A549 (cell line): ENCODE measurements at regions not wholly inside any gene's neighbourhood (a gene's known extent, or its start where the extent isn't known, plus 50 kb on each side); places are given as distances from the start of the nearest gene placed in this dataset.

Experiments used
- ATAC-seq, 2 experiments: fragments of 200-7000 bp in 1 of 2; fragments of >200 bp in 1 of 2; cut with Nextera tagmentation in 1 of 2; cut with Tn5 transposase in 1 of 2; 3 replicates each; pipeline versions ENCODE4 v1.8.0 to v1.9.1; 2018 to 2020; ENCODE audit warnings: mild to moderate bottlenecking in 1 of 2, moderate library complexity in 1 of 2
- CTCF ChIA-PET: fragments of 300-600 bp; sonication (Branson Sonifier 250); formaldehyde crosslinking; extraction: SDS; loops from one replicate; lab custom pipeline; 2021; ENCODE audit warnings: antibody characterized with exemption, inconsistent platforms; lab: Yijun Ruan, JAX
- POLR2A ChIA-PET: fragments of 350-600 bp; formaldehyde crosslinking; extraction: SDS; loops from one replicate; lab custom pipeline; 2021; ENCODE audit warnings: antibody characterized with exemption, inconsistent platforms; lab: Yijun Ruan, JAX
- DNase-seq, 2 experiments: peaks; one replicate each; pipeline versions ENCODE4 v3.0.0 to v3.0.0-alpha.2; 2011 to 2016; ENCODE audit warnings: low read depth in 1 of 2, low spot score in 1 of 2
- FAIRE-seq: peaks from 2 replicates; lab custom pipeline; 2011; peaks lifted over from hg19 to GRCh38; lab: Jason Lieb, UNC
- H3K27ac ChIP-seq, 2 experiments: fragments of >200 bp; sonication (Bioruptor Twin); formaldehyde crosslinking; 3 replicates each; pipeline ENCODE4 v1.5.1; 2016 to 2017
- H3K4me1 ChIP-seq: fragments of >200 bp; sonication (Bioruptor Twin); formaldehyde crosslinking; 3 replicates; pipeline ENCODE4 v1.6.1; 2016
- H3K4me2 ChIP-seq: fragments of >200 bp; sonication (Bioruptor Twin); formaldehyde crosslinking; 3 replicates; pipeline ENCODE4 v1.6.1; 2016
- H3K4me3 ChIP-seq: fragments of >200 bp; sonication (Bioruptor Twin); formaldehyde crosslinking; 3 replicates; pipeline ENCODE4 v1.5.1; 2016
- H3K9me3 ChIP-seq: fragments of >200 bp; sonication (Bioruptor Twin); formaldehyde crosslinking; 3 replicates; pipeline ENCODE4 v1.6.1; 2016
- BHLHE40 ChIP-seq: IDR thresholded peaks from 2 replicates; pipeline ENCODE4 v1.6.1; 2012; ENCODE audit warnings: low read depth, low read length, inconsistent platforms
- CEBPB ChIP-seq, 2 experiments: fragments of >200 bp in 1 of 2; sonication (Bioruptor Twin) in 1 of 2; formaldehyde crosslinking in 1 of 2; IDR thresholded peaks; 2 replicates each; pipeline ENCODE4 v1.6.1; 2012 to 2016
- CHD2 ChIP-seq: fragments of 150-350 bp; IDR thresholded peaks from 2 replicates; pipeline ENCODE4 v1.6.1; 2014; ENCODE audit warnings: low read length; ENCODE audit not compliant: partially characterized antibody
- CHD4 ChIP-seq: fragments of 200-600 bp; sonication (generic); IDR thresholded peaks from 2 replicates; pipeline ENCODE4 v1.6.1; 2016; ENCODE audit warnings: antibody characterized with exemption, mild to moderate bottlenecking, borderline replicate concordance
- ESRRA ChIP-seq: fragments of 150-350 bp; IDR thresholded peaks from 2 replicates; pipeline ENCODE4 v1.6.1; 2014; ENCODE audit warnings: mild to moderate bottlenecking, low read length, borderline replicate concordance
- FOSL2 ChIP-seq, 2 experiments: fragments of 450-650 bp in 1 of 2; fragments of >200 bp in 1 of 2; sonication (Bioruptor Twin) in 1 of 2; formaldehyde crosslinking; IDR thresholded peaks; 2 replicates each; pipeline versions ENCODE4 v1.5.0 to v1.6.1; 2016 to 2020; ENCODE audit warnings: mild to moderate bottlenecking in 1 of 2, moderate library complexity in 1 of 2
- FOXS1 ChIP-seq: fragments of 250-450 bp; sonication (Bioruptor Pico); IDR thresholded peaks from 2 replicates; pipeline ENCODE4 v1.5.0; 2020; ENCODE audit warnings: mild to moderate bottlenecking, moderate library complexity
- HOXA7 ChIP-seq: fragments of 250-450 bp; sonication (Bioruptor Pico); IDR thresholded peaks from 2 replicates; pipeline ENCODE4 v1.5.0; 2020; ENCODE audit warnings: mild to moderate bottlenecking, moderate library complexity
- HOXB13 ChIP-seq: fragments of 250-450 bp; sonication (Bioruptor Pico); IDR thresholded peaks from 2 replicates; pipeline ENCODE4 v1.5.0; 2020; ENCODE audit warnings: low read depth, mild to moderate bottlenecking, moderate library complexity
- HOXB5 ChIP-seq: fragments of 250-450 bp; sonication (Bioruptor Pico); IDR thresholded peaks from 2 replicates; pipeline ENCODE4 v1.5.0; 2020; ENCODE audit warnings: mild to moderate bottlenecking, moderate library complexity
- JUN ChIP-seq, 2 experiments: fragments of >200 bp; sonication (Bioruptor Twin); formaldehyde crosslinking; IDR thresholded peaks; 2 replicates in 1 of 2; 3 replicates in 1 of 2; pipeline ENCODE4 v1.6.1; 2016 to 2017
- KDM5A ChIP-seq: fragments of 200-600 bp; sonication (generic); IDR thresholded peaks from 2 replicates; pipeline ENCODE4 v1.6.1; 2016; ENCODE audit warnings: antibody characterized with exemption, mild to moderate bottlenecking
- NR3C1 ChIP-seq: fragments of >200 bp; sonication (Bioruptor Twin); formaldehyde crosslinking; IDR thresholded peaks from 3 replicates; pipeline ENCODE4 v1.6.1; 2017
- POLR2A ChIP-seq: IDR thresholded peaks from 2 replicates; pipeline ENCODE4 v1.6.1; 2012; ENCODE audit warnings: mild to moderate bottlenecking, low read length
- POLR2AphosphoS2 ChIP-seq: conservative IDR thresholded peaks from 2 replicates; pipeline ENCODE4 v1.6.1; 2012; ENCODE audit warnings: low read length, improper control_type of control experiment, inconsistent platforms
- RARB ChIP-seq: fragments of 250-450 bp; sonication (Bioruptor Pico); IDR thresholded peaks from 2 replicates; pipeline ENCODE4 v1.8.0; 2021; ENCODE audit warnings: mild to moderate bottlenecking, moderate library complexity
- RFX5 ChIP-seq: fragments of 450-650 bp; IDR thresholded peaks from 2 replicates; pipeline ENCODE4 v1.7.1; 2014; ENCODE audit warnings: antibody characterized with exemption, mild to moderate bottlenecking, moderate library complexity
- RNF2 ChIP-seq: fragments of 200-600 bp; sonication (generic); IDR thresholded peaks from 2 replicates; pipeline ENCODE4 v1.6.1; 2016; ENCODE audit warnings: low read depth, mild to moderate bottlenecking, antibody characterized with exemption, moderate library complexity, borderline replicate concordance
- SMC3 ChIP-seq: fragments of >200 bp; sonication (Bioruptor Twin); formaldehyde crosslinking; IDR thresholded peaks from 3 replicates; pipeline ENCODE4 v1.6.1; 2018; ENCODE audit warnings: inconsistent platforms
- TP53 ChIP-seq: fragments of 250-450 bp; sonication (Bioruptor Pico); IDR thresholded peaks from 2 replicates; pipeline ENCODE4 v1.5.0; 2021; ENCODE audit warnings: mild to moderate bottlenecking, moderate library complexity
- ZC3H11A ChIP-seq: fragments of 450-650 bp; IDR thresholded peaks from 2 replicates; pipeline ENCODE4 v1.6.1; 2014; ENCODE audit warnings: antibody characterized with exemption, mild to moderate bottlenecking
- ZFP36 ChIP-seq: fragments of 450-650 bp; IDR thresholded peaks from 2 replicates; pipeline ENCODE4 v1.6.1; 2014; ENCODE audit warnings: borderline replicate concordance; ENCODE audit not compliant: partially characterized antibody
- WGBS: methylation state at CpG from one replicate; pipeline ENCODE4 v1.1.6; 2017; ENCODE audit errors: missing lambda C conversion rate; 5-methylcytosine and 5-hydroxymethylcytosine counted together
- TF ChIP-seq, protein P1 (sequence below): IDR thresholded peaks from 2 replicates; pipeline ENCODE4 v1.6.1; 2012
- TF ChIP-seq, protein P2 (sequence below): fragments of >200 bp; sonication (Bioruptor Twin); formaldehyde crosslinking; IDR thresholded peaks from 3 replicates; pipeline ENCODE4 v1.5.1; 2016
- TF ChIP-seq, protein P3 (sequence below): IDR thresholded peaks from 2 replicates; pipeline ENCODE4 v1.6.1; 2012
- TF ChIP-seq, protein P4 (sequence below): IDR thresholded peaks from 2 replicates; pipeline ENCODE4 v1.6.1; 2012; ENCODE audit warnings: low read depth, borderline replicate concordance
- TF ChIP-seq, protein P5 (sequence below): fragments of 250-450 bp; sonication (Bioruptor Pico); IDR thresholded peaks from 2 replicates; pipeline ENCODE4 v1.5.0; 2020; ENCODE audit warnings: low read depth, mild to moderate bottlenecking, moderate library complexity
- TF ChIP-seq, protein P6 (sequence below): fragments of 150-350 bp; IDR thresholded peaks from 2 replicates; pipeline ENCODE4 v1.6.1; 2014; ENCODE audit warnings: low read depth, mild to moderate bottlenecking, low read length

DNA sequence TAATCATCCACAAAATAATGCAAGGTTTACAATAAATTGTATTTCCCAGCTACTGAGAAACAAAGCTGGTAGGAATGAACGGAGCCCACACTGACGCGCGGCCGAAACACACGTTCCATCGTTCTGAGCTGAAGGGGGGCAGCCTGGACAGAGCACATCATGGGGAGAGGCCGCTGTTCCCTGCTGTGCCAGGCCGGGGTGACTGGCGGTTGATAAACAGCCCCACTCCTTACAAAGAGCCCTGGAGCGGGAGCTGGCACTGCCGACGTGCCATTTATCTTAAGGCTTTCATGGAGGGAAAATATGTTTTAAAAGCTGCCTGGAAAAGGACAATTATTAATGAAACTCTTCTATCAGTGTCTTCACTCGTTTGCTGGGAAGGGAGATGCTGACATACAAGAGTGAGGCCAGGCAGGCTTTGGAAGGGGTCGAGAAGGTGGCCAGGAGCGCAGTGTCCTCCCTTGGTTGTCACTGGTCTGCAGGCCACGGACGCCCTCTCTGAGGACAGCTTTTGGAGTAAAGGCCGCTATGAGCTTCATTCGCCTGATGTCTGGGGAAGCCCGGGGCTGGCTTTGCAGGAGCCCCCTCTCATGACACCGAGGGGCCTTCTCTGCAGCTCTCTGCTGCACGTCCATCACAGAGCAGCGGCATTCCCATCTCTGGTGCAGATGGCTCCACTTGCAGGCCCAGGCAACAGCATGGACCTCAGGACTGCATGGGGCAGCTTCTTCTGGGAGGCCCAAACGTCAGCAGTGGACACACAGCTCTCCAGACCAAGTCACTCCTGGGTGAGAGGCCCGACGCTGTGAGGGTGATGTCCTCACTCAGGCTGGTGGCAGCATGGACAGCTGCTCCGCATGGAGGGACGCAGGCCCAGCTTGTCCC, 355.3 kb upstream of the SFSWAP start:
- H3K4me3 ChIP-seq: no peak overlapping the region
- WGBS: 81% methylated on average over 23 of the region's 29 CpGs
- no peaks in the 10 kb centered on the region for H3K4me1 ChIP-seq
- ATAC-seq: no peak
- peaks cover 6% of the 10 kb centered on the region; the same call in 1 of the 3 replicates for H3K9me3 ChIP-seq
- POLR2A ChIA-PET: no interaction called here
- no peak for DNase-seq
- no peak for FAIRE-seq
- TF ChIP-seq SMC3: no peak
- no peak for TF ChIP-seq CHD2
- TF ChIP-seq ZC3H11A: no peak
- TF ChIP-seq FOXS1 (CRISPR knock-in tag): no peak
- no peak for TF ChIP-seq HOXB5 (CRISPR knock-in tag)
- no peak for TF ChIP-seq POLR2A
- TF ChIP-seq TP53: no peak
- no peak for TF ChIP-seq POLR2AphosphoS2
- TF ChIP-seq HOXA7 (CRISPR knock-in tag): no peak
- TF ChIP-seq JUN (IDR thresholded peaks at IDR 0.05): no peak
- TF ChIP-seq CHD4: no peak
- no peak for TF ChIP-seq RFX5
- TF ChIP-seq BHLHE40: no peak
- TF ChIP-seq ZFP36: no peak
- no peak for TF ChIP-seq RARB
- TF ChIP-seq, all 56 proteins: peak for 0
- H3K4me2 ChIP-seq: no peak overlapping the region
- CTCF ChIA-PET: interaction anchor here (1.4 to 1.9 kb wide), 2 partner anchors 9 to 11 kb away, joined by 3 to 5 read pairs; no protein-coding TSS in a partner anchor
- no peak overlapping the region for H3K27ac ChIP-seq

DNA sequence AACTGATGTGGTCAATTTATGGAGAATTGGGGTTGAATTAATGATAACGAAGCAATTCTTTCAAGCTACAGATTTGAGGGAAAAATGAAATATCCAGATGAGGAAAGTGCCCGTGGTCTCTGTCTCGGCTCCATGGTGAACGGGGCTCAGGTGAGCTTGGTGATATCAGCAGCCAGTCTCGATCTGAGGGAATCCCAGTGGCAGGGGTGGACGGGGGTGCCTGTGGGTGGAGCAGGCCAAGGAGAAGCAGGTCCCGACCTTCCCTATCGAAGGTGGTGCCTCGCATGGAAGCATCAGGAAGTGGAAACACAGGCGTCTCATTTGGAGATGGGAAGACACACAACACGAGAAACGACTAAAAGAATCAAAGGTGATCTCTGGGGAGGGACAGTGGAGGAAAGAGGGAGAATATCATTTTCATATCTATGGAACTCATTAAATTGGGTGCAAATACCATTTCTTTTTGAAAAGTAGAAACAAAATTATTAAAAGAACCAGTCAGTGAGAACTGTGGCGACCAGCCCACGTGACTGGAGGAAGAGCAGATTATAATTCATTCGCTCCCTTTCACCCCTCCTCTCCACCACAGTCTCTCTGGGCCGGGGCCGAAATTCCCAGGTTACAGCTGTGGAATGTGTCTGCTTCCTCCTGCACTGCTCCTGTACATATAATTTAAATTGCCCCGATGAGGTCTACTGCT, 354.3 kb upstream of the SFSWAP start:
- ChIA-PET POLR2A (no interaction called here), CTCF (interaction anchor here (1.9 kb wide), 1 partner anchor 10 kb away, joined by 5 read pairs; no protein-coding TSS in a partner anchor)
- Histone ChIP-seq H3K27ac (no peak overlapping the region), H3K4me2 (no peak overlapping the region), H3K9me3 (peaks cover 6% of the 10 kb centered on the region; the same call in 1 of the 3 replicates), H3K4me3 (no peak overlapping the region), H3K4me1 (no peaks in the 10 kb centered on the region)
- FAIRE-seq (no peak), ATAC-seq (no peak), DNase-seq (no peak)
- WGBS: 68% methylated on average over 18 of the region's 18 CpGs
- TF ChIP-seq ESRRA (no peak), HOXB13 (CRISPR knock-in tag) (no peak), ZC3H11A (no peak), CHD2 (no peak), FOXS1 (CRISPR knock-in tag) (no peak), FOSL2 (IDR thresholded peaks at IDR 0.05) (no peak), FOSL2 (CRISPR knock-in tag; IDR thresholded peaks at IDR 0.05) (no peak), CEBPB (IDR thresholded peaks at IDR 0.05) (no peak), RARB (no peak), NR3C1 (no peak), KDM5A (no peak), RNF2 (no peak)
- TF ChIP-seq, protein P1, sequence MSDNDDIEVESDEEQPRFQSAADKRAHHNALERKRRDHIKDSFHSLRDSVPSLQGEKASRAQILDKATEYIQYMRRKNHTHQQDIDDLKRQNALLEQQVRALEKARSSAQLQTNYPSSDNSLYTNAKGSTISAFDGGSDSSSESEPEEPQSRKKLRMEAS: no peak
- TF ChIP-seq, protein P2, sequence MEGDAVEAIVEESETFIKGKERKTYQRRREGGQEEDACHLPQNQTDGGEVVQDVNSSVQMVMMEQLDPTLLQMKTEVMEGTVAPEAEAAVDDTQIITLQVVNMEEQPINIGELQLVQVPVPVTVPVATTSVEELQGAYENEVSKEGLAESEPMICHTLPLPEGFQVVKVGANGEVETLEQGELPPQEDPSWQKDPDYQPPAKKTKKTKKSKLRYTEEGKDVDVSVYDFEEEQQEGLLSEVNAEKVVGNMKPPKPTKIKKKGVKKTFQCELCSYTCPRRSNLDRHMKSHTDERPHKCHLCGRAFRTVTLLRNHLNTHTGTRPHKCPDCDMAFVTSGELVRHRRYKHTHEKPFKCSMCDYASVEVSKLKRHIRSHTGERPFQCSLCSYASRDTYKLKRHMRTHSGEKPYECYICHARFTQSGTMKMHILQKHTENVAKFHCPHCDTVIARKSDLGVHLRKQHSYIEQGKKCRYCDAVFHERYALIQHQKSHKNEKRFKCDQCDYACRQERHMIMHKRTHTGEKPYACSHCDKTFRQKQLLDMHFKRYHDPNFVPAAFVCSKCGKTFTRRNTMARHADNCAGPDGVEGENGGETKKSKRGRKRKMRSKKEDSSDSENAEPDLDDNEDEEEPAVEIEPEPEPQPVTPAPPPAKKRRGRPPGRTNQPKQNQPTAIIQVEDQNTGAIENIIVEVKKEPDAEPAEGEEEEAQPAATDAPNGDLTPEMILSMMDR: no peak
- TF ChIP-seq, protein P3, sequence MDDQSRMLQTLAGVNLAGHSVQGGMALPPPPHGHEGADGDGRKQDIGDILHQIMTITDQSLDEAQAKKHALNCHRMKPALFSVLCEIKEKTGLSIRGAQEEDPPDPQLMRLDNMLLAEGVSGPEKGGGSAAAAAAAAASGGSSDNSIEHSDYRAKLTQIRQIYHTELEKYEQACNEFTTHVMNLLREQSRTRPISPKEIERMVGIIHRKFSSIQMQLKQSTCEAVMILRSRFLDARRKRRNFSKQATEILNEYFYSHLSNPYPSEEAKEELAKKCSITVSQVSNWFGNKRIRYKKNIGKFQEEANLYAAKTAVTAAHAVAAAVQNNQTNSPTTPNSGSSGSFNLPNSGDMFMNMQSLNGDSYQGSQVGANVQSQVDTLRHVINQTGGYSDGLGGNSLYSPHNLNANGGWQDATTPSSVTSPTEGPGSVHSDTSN: no peak
- TF ChIP-seq, protein P4, sequence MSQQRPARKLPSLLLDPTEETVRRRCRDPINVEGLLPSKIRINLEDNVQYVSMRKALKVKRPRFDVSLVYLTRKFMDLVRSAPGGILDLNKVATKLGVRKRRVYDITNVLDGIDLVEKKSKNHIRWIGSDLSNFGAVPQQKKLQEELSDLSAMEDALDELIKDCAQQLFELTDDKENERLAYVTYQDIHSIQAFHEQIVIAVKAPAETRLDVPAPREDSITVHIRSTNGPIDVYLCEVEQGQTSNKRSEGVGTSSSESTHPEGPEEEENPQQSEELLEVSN: no peak
- TF ChIP-seq, protein P5, sequence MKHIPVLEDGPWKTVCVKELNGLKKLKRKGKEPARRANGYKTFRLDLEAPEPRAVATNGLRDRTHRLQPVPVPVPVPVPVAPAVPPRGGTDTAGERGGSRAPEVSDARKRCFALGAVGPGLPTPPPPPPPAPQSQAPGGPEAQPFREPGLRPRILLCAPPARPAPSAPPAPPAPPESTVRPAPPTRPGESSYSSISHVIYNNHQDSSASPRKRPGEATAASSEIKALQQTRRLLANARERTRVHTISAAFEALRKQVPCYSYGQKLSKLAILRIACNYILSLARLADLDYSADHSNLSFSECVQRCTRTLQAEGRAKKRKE: no peak
- TF ChIP-seq, protein P6, sequence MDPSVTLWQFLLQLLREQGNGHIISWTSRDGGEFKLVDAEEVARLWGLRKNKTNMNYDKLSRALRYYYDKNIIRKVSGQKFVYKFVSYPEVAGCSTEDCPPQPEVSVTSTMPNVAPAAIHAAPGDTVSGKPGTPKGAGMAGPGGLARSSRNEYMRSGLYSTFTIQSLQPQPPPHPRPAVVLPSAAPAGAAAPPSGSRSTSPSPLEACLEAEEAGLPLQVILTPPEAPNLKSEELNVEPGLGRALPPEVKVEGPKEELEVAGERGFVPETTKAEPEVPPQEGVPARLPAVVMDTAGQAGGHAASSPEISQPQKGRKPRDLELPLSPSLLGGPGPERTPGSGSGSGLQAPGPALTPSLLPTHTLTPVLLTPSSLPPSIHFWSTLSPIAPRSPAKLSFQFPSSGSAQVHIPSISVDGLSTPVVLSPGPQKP: no peak
